HS-5 (cell line): ENCODE measurements at regions not wholly inside any gene's neighbourhood (a gene's known extent, or its start where the extent isn't known, plus 50 kb on each side); places are given as distances from the start of the nearest gene placed in this dataset.

ENCODE experiments used
- DNase-seq: peaks from one replicate; pipeline ENCODE4 v3.0.0-alpha.2; 2012; ENCODE audit warnings: low read depth

DNA sequence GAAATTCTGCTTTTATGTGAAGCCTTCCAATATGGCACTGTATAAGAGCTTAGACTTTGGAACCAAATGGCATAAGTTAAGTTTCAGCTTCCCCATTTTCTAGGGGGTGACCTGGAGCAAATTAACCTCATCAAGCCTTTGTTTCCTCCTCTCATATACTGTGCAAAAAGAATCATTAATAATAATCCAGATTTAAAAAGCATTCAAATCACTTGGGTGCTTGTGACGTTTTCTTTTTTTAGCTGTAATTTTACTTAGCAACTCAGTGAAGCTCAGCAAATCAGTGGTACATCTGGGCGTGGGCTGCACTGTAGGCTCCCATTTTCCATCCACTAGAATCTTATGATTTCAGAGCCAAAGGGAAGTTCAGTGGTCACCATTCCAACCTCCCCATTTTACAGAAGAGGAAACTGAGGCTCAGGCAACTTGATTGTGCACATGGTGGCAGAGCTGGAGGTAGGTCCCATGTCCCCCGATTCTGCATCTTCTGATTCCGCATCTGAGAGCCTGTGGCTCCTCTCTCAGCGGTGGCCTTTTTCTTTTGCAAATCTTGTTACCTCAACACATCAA, 131.2 kb downstream of the SNAPC1 start:
- DNase-seq = no peak

- no peak for DNase-seq
Measured at GRCh38 chr14:61894452-61895077, 132.3 kb downstream of the SNAPC1 start.

- no peak for DNase-seq
Measured at GRCh38 chr14:61897300-61897699, 135.1 kb downstream of the SNAPC1 start.

DNA sequence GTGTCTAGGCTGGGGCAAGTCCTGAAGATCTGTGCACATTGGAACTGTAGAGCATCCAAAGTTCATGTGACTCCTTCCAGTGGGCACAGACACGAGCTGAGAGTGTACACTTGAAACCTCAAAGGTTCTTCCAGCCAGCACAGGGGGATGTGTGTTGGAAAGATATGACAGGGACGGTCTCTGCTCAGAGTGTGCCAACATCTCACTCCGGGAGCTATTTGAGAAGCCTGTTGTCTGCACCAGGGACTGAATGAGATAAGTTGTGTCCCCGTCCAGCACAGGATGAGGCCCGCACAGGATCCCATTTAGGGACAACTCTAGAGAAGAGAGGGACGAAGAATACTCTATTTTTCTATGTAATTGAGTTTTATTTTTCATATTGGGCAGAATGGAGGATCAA, 136.3 kb downstream of the SNAPC1 start:
- no peak for DNase-seq

- no peak for DNase-seq
Measured at GRCh38 chr14:61899497-61899896, 137.3 kb downstream of the SNAPC1 start.

DNA sequence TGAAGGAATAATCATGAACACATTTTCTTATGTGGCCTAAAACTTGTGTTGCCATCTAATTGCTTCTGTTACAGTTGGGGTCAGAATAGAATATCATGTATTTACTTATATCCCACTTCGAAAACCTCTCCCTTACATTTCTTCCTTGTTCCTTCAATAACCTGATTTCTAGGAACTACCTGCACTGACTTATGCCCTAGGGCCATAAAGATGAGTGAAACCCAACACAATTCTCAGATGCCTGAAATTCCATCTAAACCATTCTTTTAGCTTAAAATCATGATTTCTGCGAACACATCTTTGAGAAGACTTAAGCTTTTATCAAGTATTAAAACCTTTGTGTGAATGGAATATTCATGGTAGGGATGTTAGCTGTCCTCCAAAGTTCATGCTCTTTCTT, 142.7 kb downstream of the SNAPC1 start:
- DNase-seq = no peak

DNA sequence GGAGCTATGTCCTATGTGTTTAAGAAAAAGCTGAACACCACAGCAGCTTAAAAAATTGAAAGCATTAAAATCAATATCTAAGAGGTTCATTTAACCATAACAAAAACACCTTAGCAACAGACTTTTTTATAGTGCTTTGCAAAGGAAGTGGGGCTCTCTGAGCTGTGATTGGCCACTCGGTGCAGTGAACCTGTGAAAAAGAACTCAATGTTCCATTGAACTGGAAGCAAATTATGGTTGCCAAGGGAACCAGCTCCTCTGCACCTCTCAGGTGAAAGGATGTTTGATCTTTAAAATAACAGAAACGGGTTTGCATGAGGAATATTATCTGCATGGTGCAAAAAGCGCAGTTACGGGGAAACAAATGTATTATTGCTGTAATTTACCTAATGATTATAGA, 149.4 kb downstream of the SNAPC1 start:
- DNase-seq = no peak

- no peak for DNase-seq
Measured at GRCh38 chr14:61918998-61919397, 156.8 kb downstream of the SNAPC1 start.

GRCh38 chr14:61923348-61923747, 161.1 kb downstream of the SNAPC1 start:
- no peak for DNase-seq

- no peak for DNase-seq
Measured at GRCh38 chr14:61925043-61925442, 162.8 kb downstream of the SNAPC1 start.

GRCh38 chr14:61925732-61926435, 163.7 kb downstream of the SNAPC1 start:
- DNase-seq = no peak

DNA sequence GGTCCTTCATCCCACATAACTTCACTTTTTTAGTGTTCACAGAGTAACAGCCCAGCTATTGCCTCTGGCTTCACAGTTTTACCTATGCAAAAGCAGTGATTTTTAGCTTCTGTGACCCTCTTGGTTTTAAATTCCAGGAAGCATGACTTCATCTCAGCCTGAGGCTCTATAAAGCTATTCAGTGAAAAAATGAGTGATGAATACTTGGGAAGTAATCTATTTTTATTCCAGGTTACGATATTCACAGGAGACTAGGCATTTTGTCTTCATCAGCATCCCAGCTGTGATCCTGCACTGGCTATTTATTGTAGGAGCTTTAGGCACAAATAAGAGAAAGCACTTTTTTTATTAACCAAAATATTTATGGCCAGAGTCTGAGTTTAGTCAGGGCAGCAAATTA, 164.8 kb downstream of the SNAPC1 start:
- no peak for DNase-seq

DNA sequence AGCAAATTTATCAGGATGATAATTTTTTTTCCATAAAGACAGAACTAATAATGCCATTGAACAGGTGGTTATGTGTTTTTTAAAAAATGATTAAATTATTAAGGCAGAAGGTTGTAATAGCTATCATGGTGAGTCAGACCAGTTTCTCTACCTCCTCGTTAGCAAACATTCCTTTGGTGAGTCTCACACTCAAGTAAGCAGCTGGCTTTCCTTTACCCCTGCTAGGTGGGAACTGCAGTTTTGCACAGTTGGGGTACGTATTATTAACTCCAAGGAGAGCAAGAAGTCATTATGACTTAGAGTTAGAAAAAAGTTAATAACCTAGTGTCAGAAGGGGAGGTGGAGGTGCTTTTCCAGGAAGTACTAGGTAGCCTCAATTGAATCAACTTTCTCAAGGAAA, 165.3 kb downstream of the SNAPC1 start:
- DNase-seq = peak; percentile 55

- DNase-seq = no peak
Measured at GRCh38 chr14:61928300-61928699, 166.1 kb downstream of the SNAPC1 start.

DNA sequence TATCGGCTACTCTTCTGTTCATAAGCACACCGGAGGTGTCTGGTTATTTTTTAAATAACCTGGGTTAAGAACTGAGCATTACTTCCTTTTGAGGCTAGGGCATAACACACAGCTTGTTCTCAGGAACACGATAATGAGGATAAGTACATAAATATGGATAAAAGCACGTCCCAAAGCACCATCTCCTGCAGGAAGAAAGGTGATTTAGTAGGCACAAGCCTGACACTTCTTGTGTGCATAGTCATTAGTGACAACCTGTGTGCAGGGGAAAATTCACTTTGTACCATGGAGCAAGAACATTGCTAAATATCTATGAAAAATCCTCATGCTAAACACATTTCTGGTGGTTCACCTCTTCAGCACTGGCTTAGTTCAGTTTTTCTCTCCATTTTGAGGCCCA, 166.5 kb downstream of the SNAPC1 start:
- no peak for DNase-seq

- DNase-seq = no peak
Measured at GRCh38 chr14:61929651-61930050, 167.4 kb downstream of the SNAPC1 start.

GRCh38 chr14:61930101-61930857, 168.1 kb downstream of the SNAPC1 start:
- no peak for DNase-seq

GRCh38 chr14:61932974-61933373, 170.8 kb downstream of the SNAPC1 start:
- DNase-seq = no peak

- peak; percentile 97 for DNase-seq
Measured at GRCh38 chr14:61934385-61934784, 172.2 kb downstream of the SNAPC1 start.

GRCh38 chr14:61939776-61940175, 177.6 kb downstream of the SNAPC1 start:
- no peak for DNase-seq

DNA sequence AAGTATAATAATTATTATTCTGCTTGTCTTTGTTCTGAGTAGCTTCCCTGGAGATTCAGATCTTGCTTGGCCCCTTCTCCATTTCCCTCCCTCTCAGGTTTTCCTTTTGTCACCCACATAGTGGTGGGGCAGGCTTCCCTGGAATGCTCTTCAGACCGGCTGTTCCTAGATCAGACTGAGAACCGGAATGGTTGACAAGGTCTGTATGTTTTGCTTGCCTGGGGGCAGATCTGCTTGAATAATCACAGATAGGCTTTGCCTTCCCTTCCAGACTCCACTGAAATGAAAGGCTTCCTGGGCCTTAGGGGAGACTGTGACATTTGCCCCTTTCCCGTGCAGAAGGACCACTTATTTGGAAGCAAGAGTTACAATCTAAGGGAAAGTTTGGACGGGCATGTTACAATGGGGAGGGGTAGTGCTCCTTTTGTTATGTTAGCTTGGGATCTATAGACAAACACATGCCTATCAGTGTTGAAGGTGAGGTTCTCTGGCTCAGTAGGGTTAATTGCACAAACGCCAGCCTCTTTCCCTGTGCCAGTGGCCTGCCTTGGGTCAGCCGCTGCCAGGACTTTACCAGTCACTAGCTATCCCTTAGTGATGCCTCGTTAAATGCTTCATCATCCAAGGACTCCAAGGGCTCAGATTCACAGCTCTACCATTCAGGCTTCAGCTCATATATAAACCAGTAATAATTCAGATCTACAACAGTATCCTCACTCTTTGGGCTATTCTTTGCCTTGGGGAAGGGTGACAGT, 178.6 kb downstream of the SNAPC1 start:
- DNase-seq = no peak
